Cardiac fibroblast (primary cell): ENCODE measurements at regions not wholly inside any gene's neighbourhood (a gene's known extent, or its start where the extent isn't known, plus 50 kb on each side); places are given as distances from the start of the nearest gene placed in this dataset.
A peak's percentile ranks its signal among the peaks of the same experiment; 100 is the strongest.

Experiments used
- DNase-seq, 2 donors: peaks; one replicate each; pipeline versions ENCODE4 v3.0.0 to v3.0.0-alpha.2; 2010; ENCODE audit warnings: low read depth in 2 of 2
- H3K4me3 ChIP-seq, 2 donors: replicated peaks in 1 of 2; 1 replicate in 1 of 2; 2 replicates in 1 of 2; pipeline ENCODE4 v1.5.1; 2011; ENCODE audit warnings: low read depth in 2 of 2, low read length in 2 of 2, mild to moderate bottlenecking in 2 of 2, moderate library complexity in 1 of 2
- TF ChIP-seq, protein P1 (sequence below): IDR thresholded peaks from one replicate; pipeline ENCODE4 v1.5.1; 2011; ENCODE audit warnings: low read depth, mild to moderate bottlenecking, low read length, inconsistent platforms

DNA sequence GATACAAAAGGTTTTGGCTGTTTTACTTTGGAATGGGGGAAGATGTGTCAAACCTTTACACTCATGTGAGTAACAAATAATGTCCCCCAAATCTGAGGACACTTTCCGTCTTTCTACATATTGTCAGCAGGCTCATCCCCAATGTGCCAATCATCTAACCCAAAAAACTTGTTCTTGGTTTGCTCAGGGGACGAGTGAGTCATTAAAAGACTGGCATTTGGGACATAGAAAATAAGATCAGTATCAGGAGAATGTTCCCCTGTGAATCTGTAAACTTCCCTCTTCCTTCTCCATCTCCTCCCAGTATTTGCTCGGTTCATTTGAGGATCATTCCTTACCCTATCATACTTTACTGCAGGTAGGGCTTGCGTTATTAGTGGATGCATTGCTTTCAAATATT lies 194.1 kb upstream of the RUNX1 start:
- TF ChIP-seq, protein P1, sequence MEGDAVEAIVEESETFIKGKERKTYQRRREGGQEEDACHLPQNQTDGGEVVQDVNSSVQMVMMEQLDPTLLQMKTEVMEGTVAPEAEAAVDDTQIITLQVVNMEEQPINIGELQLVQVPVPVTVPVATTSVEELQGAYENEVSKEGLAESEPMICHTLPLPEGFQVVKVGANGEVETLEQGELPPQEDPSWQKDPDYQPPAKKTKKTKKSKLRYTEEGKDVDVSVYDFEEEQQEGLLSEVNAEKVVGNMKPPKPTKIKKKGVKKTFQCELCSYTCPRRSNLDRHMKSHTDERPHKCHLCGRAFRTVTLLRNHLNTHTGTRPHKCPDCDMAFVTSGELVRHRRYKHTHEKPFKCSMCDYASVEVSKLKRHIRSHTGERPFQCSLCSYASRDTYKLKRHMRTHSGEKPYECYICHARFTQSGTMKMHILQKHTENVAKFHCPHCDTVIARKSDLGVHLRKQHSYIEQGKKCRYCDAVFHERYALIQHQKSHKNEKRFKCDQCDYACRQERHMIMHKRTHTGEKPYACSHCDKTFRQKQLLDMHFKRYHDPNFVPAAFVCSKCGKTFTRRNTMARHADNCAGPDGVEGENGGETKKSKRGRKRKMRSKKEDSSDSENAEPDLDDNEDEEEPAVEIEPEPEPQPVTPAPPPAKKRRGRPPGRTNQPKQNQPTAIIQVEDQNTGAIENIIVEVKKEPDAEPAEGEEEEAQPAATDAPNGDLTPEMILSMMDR: no peak
- H3K4me3 ChIP-seq: no peak overlapping the region
- DNase-seq: no peak

DNA sequence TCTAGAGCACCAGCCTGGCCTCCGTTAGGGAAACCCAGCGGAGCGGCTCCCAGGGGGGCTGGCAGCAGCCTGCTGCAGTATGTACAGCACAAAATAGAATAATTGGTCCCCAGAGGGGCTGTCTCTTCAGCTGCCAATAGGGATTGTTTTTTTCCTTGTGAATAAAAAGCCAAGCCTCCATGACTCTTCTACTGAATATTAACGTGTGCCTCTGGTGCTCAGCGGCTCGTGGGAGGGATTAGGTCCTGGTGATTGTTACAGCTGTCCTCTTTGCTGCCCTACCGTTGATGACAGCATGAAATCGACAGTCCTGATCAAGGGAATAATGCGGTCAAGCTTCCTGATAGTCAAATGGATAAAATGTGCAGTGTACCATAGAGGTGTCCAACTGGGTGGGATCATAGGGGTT lies 190.7 kb upstream of the RUNX1 start:
- no peak overlapping the region for H3K4me3 ChIP-seq
- peak in 1 of 2 donors; percentile 41 for DNase-seq
- TF ChIP-seq, protein P1: no peak

DNA sequence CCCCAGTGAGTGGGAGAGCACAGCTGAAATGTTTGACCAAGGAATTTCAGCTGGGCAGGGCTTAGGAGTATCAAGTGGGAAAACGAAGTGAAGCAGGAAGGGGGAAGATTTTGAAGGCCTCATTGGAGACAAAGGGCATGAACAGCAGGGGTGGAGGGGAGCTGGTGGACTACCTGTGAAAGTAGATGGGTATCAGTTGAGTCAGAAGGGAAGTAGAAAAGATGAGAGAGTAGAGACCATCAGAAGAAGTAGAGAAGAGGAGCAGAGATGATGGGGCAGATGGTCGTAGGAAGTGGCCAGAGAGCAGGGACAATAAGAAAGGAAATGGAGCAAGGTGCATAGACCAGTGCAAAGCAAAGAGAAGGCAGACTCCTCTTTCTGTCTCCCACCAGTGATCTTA lies 189.0 kb upstream of the RUNX1 start:
- no peak overlapping the region for H3K4me3 ChIP-seq
- no peak for DNase-seq
- TF ChIP-seq, protein P1: no peak

DNA sequence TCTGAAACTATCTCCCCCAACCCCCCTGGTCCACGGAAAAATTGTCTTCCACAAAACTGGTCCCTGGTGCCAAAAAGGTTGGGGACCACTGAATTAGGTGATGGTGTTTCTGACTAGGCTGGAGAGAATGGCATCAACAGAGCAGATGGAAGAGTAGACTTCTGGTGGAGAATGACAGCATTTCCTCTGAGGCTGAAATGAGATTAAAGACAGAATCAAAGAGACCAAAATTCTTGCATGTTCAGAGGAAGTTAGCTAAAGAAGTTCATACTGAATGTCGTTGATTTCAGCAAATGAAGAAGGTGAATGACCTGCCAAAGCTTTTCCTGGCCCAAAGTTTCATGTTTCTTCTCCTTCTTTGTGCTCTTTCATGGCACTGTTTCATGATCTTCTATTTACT lies 188.2 kb upstream of the RUNX1 start:
- H3K4me3 ChIP-seq: no peak overlapping the region
- no peak for DNase-seq
- TF ChIP-seq, protein P1: no peak

DNA sequence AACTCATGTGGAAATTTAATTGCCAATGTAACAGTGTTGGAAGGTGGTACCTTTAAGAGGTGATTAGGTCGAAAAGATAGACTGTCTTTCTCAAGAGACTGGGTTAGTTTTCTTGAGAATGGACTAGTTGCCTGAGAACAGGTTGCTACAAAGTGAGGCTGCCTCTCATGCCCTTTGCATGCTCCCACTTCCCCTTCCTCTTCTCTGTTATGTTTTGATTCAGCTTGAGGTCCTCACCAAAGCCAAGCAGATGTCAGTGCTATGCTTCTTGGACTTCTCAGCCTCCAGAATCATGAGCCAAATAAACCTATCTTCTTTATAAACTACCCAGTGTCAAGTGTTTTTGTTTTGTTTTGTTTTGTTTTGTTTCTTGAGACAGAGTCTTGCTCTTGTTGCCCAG lies 187.0 kb upstream of the RUNX1 start:
- TF ChIP-seq, protein P1: no peak
- H3K4me3 ChIP-seq: no peak overlapping the region
- DNase-seq: no peak

DNA sequence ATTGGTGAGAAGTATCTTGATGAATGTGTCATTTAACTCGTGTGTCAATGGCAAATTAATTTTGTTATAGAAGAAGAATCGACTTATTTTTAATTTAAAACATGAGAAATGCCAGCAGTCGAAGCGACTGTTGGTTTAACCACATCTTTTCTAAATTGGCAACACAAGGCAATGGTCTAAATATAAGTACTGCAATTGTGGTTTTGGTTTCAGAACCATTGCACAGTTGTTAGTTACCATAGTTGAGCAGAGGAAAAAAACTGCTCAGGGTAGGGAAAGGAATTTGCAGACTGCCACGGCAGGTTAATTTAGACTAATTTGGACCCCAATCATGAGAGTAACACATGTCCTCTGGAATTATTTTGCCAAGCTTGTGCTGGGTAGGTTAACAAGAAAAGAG lies 185.6 kb upstream of the RUNX1 start:
- no peak for DNase-seq
- H3K4me3 ChIP-seq: no peak overlapping the region
- TF ChIP-seq, protein P1: no peak

DNA sequence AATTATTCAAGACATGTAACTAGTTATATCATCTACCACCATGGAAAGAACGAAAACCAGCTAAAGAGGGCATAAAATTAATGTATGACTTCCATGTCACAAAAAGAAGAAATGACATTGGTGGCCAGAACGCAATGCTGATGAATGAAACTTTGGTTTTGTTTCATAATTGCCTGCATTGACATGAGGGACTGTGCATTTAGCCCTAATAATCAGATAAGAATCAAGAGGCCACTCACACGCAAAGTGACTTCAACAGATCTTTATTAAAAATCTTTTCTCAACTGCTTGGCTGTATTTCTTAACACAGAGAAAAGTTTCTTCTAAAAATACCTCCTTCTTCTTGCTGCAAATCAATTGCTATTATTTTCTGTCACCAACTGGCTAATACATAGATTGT lies 184.7 kb upstream of the RUNX1 start:
- DNase-seq: no peak
- TF ChIP-seq, protein P1: no peak
- H3K4me3 ChIP-seq: no peak overlapping the region
